ENCODE measurements at regions not wholly inside any gene's neighbourhood (a gene's known extent, or its start where the extent isn't known, plus 50 kb on each side); places are given as distances from the start of the nearest gene placed in this dataset.

GRCh38 chr10:21396889-21397288 lies 128.6 kb downstream of the SKIDA1 start:
- WGBS, 2 donors = 69 to 82% methylated on average over 1 of the region's 1 CpG
- H3K4me1 ChIP-seq = no peaks in the 10 kb centered on the region
- no peak for DNase-seq
- H3K36me3 ChIP-seq = no peaks in the 10 kb centered on the region
- no peak overlapping the region for H3K27ac ChIP-seq
- H3K4me3 ChIP-seq = no peak overlapping the region
- no peak for ATAC-seq (ENCODE audit: low FRiP score in 2 of 2)
- TF ChIP-seq EP300 (IDR thresholded peaks at IDR 0.05) = no peak
- TF ChIP-seq POLR2A (IDR thresholded peaks at IDR 0.05) = no peak
- peaks cover 0 to 8% (median 0%) of the 10 kb centered on the region in 4 donors for H3K9me3 ChIP-seq
- H3K27me3 ChIP-seq = no peaks in the 10 kb centered on the region

- TF ChIP-seq POLR2AphosphoS5 (IDR thresholded peaks at IDR 0.05) (no peak), POLR2A (IDR thresholded peaks at IDR 0.05) (no peak), CTCF (IDR thresholded peaks at IDR 0.05) (no peak), EP300 (IDR thresholded peaks at IDR 0.05) (no peak)
- Histone ChIP-seq H3K4me3 (no peak overlapping the region), H3K27ac (no peak overlapping the region), H3K9me3 (peaks cover 0 to 8% (median 0%) of the 10 kb centered on the region in 4 donors), H3K36me3 (no peaks in the 10 kb centered on the region), H3K4me1 (no peaks in the 10 kb centered on the region), H3K27me3 (no peaks in the 10 kb centered on the region)
- 96 to 97% methylated on average over 17 to 20 of the region's 20 CpGs for WGBS, 2 donors
- DNase-seq (peak in 1 of 2 donors; percentile 75), ATAC-seq (ENCODE audit: low FRiP score in 2 of 2) (peak in 1 of 2 donors; percentile 15)
Measured at GRCh38 chr10:21393931-21394330, 131.6 kb downstream of the SKIDA1 start.

DNA sequence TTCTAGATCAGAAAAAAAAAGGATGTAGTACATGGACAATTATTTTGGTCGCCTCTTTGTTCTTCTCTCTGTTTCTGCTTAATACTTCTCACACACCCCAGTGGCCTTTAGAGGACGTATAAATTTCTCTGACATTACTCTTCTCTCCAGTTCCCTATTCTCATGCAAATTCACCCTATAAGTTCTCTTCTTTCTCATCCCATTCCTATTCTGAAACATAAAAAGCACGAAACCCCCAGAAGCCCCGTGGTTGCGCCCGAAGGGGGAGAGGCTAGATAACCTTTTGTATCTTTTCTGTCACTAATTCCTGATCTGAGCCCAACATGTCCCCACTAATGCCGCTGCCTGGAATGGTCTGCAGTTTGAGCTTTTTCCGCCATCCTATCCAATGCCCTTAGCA lies 136.9 kb downstream of the SKIDA1 start:
- no peak for TF ChIP-seq EP300 (IDR thresholded peaks at IDR 0.05)
- no peak for TF ChIP-seq POLR2AphosphoS5 (IDR thresholded peaks at IDR 0.05)
- TF ChIP-seq CTCF (IDR thresholded peaks at IDR 0.05) = no peak
- no peak for TF ChIP-seq POLR2A (IDR thresholded peaks at IDR 0.05)
- WGBS, 2 donors = 87 to 88% methylated on average over 8 of the region's 8 CpGs
- no peaks in the 10 kb centered on the region for H3K9me3 ChIP-seq
- H3K4me3 ChIP-seq = no peak overlapping the region
- H3K27ac ChIP-seq = no peak overlapping the region
- no peaks in the 10 kb centered on the region for H3K4me1 ChIP-seq
- no peaks in the 10 kb centered on the region for H3K36me3 ChIP-seq
- DNase-seq (no peak), ATAC-seq (ENCODE audit: low FRiP score in 2 of 2) (no peak)
- H3K27me3 ChIP-seq = no peaks in the 10 kb centered on the region

DNA sequence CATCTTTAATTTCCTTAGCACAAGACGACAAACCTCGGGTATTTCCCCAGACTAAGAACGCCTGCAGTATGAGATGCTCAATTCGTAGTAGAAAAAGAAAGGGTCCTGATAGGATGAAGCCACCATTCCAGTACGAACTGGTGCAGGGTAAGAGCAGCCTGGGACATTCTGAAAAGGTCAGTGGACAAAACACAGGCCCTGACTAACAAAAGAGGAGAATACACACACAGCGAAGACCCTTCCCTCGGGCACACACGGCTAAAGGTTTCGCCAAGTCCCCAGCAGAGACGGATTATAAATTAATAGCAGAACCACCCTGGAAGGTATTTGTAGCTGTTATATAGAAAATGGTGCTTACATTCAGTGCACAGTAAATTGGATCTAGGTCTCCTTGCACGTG lies 137.6 kb downstream of the SKIDA1 start:
- Histone ChIP-seq H3K4me3 (no peak overlapping the region), H3K27me3 (no peaks in the 10 kb centered on the region), H3K9me3 (no peaks in the 10 kb centered on the region), H3K4me1 (no peaks in the 10 kb centered on the region), H3K36me3 (no peaks in the 10 kb centered on the region), H3K27ac (no peak overlapping the region)
- ATAC-seq (ENCODE audit: low FRiP score in 2 of 2) (no peak), DNase-seq (no peak)
- WGBS, 2 donors = 89 to 90% methylated on average over 11 of the region's 11 CpGs
- no peak for TF ChIP-seq CTCF (IDR thresholded peaks at IDR 0.05)
- no peak for TF ChIP-seq POLR2A (IDR thresholded peaks at IDR 0.05)
- TF ChIP-seq POLR2AphosphoS5 (IDR thresholded peaks at IDR 0.05) = no peak
- TF ChIP-seq EP300 (IDR thresholded peaks at IDR 0.05) = no peak

DNA sequence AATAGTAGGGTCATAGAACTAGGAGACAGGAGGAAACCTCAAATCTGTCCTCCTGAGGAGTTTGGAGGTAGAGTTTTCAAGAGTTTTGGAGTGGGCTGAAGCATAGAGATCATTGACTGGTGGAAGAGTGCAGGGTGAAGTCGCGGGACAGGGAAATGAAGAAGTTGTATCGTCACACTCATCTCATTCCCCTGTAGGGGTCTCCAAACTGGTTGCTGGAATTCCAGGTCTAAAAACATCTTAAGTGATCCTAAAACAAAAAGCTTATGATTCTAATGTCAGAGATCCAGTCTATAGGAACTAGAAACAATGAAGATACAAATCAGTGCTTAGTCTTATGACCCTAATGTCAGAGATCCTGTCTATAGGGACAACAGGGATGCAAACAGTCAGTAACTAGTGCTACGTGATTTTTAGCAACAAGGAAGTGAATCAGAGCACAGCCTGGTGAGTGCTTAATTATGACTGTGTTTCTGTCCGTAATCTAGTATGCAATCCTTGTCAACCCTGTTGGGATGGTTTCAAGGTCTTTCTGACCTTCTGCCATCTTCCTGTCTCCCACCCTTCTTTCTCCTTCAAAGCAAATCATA lies 139.4 kb downstream of the SKIDA1 start:
- Histone ChIP-seq H3K27me3 (no peaks in the 10 kb centered on the region), H3K36me3 (no peaks in the 10 kb centered on the region), H3K27ac (no peak overlapping the region), H3K4me3 (no peak overlapping the region), H3K9me3 (no peaks in the 10 kb centered on the region), H3K4me1 (no peaks in the 10 kb centered on the region)
- TF ChIP-seq POLR2AphosphoS5 (IDR thresholded peaks at IDR 0.05) = no peak
- no peak for TF ChIP-seq EP300 (IDR thresholded peaks at IDR 0.05)
- TF ChIP-seq CTCF (IDR thresholded peaks at IDR 0.05) = no peak
- no peak for TF ChIP-seq POLR2A (IDR thresholded peaks at IDR 0.05)
- ATAC-seq (ENCODE audit: low FRiP score in 2 of 2) (no peak), DNase-seq (no peak)
- WGBS, 2 donors = 86 to 88% methylated on average over 5 of the region's 5 CpGs
